ENCODE measurements at regions not wholly inside any gene's neighbourhood (a gene's known extent, or its start where the extent isn't known, plus 50 kb on each side); places are given as distances from the start of the nearest gene placed in this dataset.

DNA sequence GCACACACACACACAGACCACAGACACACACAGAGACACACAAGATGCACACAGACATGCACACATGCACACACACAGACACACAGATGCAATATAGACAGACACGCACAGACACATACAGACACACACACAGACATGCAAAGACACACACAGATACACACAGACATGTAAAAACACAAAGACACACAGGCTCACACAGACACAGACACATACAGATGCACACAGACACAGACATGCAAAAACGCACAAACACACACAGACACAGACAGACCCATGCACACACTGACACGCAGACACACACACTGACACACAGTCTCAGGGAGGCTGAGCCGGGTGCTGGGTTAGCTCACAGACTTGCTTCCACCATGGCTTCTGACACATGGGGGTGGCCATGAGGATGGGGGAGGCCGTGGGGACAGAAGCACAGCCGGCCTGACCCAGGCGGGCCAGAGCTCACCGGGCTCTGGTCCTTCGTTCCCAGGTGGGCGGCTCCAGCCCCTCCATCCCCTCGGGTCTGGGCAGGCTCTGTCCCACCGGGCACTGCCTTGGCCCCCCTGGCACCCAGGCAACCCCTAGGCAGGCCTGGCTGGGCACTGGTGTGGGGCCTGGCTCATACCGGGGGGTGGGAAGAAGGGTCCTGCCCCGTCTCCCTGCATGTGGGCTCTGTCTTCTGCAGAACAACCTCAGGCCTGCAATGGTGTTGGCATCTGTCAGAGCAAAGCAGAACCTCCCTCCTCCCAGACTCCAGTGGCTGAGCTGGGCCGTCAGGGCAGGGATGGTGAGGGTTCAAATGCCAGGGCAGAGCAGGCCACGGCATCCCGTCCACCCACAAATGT lies 1489.5 kb downstream of the BRD1 start:
- TF ChIP-seq POLR2AphosphoS5 (IDR thresholded peaks at IDR 0.05; ENCODE audit: borderline replicate concordance, low read depth, low read length): no peak
- no peak for TF ChIP-seq EZH2 (IDR thresholded peaks at IDR 0.05)
- TF ChIP-seq FOXP2 (optimal IDR thresholded peaks at IDR 0.05; ENCODE audit: control extremely low read depth, extremely low read length, insufficient read depth): no peak
